ENCODE measurements at regions not wholly inside any gene's neighbourhood (a gene's known extent, or its start where the extent isn't known, plus 50 kb on each side); places are given as distances from the start of the nearest gene placed in this dataset.

DNA sequence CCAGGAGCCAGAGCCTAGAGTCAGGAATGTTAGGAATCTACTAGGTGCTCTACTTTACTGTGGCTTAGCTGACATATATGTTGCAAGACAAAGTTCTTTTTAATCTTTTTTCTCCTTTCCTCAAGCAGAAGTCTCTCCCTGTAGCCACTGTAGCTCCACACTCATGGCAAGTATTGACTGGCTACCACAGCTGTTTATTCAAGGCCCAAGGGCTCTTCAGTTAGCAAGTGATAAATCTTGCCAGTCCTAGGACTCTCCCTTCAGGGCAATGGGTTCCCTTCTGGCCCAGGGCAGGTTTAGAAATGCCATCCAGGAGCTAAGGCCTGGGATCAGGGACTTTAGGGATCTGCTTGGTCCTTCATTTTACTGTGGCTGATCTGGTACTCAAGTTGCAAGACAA, 82.0 kb upstream of the TNFRSF21 start:
- TF ChIP-seq EZH2 (optimal IDR thresholded peaks at IDR 0.05; ENCODE audit: low read depth, low read length) (no peak), EZH2phosphoT487 (IDR thresholded peaks at IDR 0.05; ENCODE audit: low read length) (no peak)
- TF ChIP-seq, protein P1, sequence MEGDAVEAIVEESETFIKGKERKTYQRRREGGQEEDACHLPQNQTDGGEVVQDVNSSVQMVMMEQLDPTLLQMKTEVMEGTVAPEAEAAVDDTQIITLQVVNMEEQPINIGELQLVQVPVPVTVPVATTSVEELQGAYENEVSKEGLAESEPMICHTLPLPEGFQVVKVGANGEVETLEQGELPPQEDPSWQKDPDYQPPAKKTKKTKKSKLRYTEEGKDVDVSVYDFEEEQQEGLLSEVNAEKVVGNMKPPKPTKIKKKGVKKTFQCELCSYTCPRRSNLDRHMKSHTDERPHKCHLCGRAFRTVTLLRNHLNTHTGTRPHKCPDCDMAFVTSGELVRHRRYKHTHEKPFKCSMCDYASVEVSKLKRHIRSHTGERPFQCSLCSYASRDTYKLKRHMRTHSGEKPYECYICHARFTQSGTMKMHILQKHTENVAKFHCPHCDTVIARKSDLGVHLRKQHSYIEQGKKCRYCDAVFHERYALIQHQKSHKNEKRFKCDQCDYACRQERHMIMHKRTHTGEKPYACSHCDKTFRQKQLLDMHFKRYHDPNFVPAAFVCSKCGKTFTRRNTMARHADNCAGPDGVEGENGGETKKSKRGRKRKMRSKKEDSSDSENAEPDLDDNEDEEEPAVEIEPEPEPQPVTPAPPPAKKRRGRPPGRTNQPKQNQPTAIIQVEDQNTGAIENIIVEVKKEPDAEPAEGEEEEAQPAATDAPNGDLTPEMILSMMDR (IDR thresholded peaks at IDR 0.05; ENCODE audit: low read length): no peak
